Kidney (tissue), 13 donors: ENCODE measurements at regions not wholly inside any gene's neighbourhood (a gene's known extent, or its start where the extent isn't known, plus 50 kb on each side); places are given as distances from the start of the nearest gene placed in this dataset.

Source experiments
- DNase-seq, 5 donors: peaks; one replicate each; pipeline ENCODE4 v3.0.0-alpha.2; 2013 to 2020
- FAIRE-seq: peaks from 2 replicates; lab custom pipeline; 2012; peaks lifted over from hg19 to GRCh38; lab: Jason Lieb, UNC
- H3K27ac ChIP-seq, 2 donors: one replicate each; pipeline ENCODE4 v1.7.0; 2013; ENCODE audit warnings: low read depth in 2 of 2, low read length in 2 of 2, inconsistent platforms in 1 of 2
- H3K27me3 ChIP-seq: one replicate; pipeline ENCODE4 v1.7.1; 2013; ENCODE audit warnings: low read length, inconsistent platforms; ENCODE audit not compliant: control insufficient read depth, insufficient read depth
- H3K36me3 ChIP-seq, 3 donors: one replicate each; pipeline versions ENCODE4 v1.7.0 to v1.7.1; 2013; ENCODE audit warnings: low read length in 3 of 3, control low read depth in 1 of 3, inconsistent platforms in 1 of 3; ENCODE audit not compliant: insufficient read depth in 3 of 3, control insufficient read depth in 2 of 3
- H3K4me1 ChIP-seq, 3 donors: one replicate each; pipeline versions ENCODE4 v1.7.0 to v1.7.1; 2013; ENCODE audit warnings: low read length in 3 of 3, inconsistent platforms in 1 of 3, low read depth in 1 of 3; ENCODE audit not compliant: control insufficient read depth in 2 of 3, insufficient read depth in 2 of 3
- H3K4me3 ChIP-seq, 3 donors: one replicate each; pipeline versions ENCODE4 v1.7.0 to v1.8.1; 2013; ENCODE audit warnings: low read length in 3 of 3, control low read depth in 1 of 3, inconsistent platforms in 1 of 3
- H3K9ac ChIP-seq, 3 donors: one replicate each; pipeline versions ENCODE4 v1.7.0 to v1.7.1; 2013; ENCODE audit warnings: low read length in 3 of 3, control low read depth in 1 of 3, inconsistent platforms in 1 of 3
- H3K9me3 ChIP-seq, 3 donors: one replicate each; pipeline versions ENCODE4 v1.7.0 to v1.7.1; 2013; ENCODE audit warnings: low read length in 3 of 3, control low read depth in 1 of 3, inconsistent platforms in 1 of 3; ENCODE audit not compliant: control insufficient read depth in 2 of 3, insufficient read depth in 1 of 3
- CTCF ChIP-seq: IDR thresholded peaks from 3 replicates; pipeline ENCODE4 v1.5.1; 2012; ENCODE audit warnings: mild to moderate bottlenecking, moderate library complexity, borderline replicate concordance; ENCODE audit not compliant: insufficient read depth; ENCODE audit errors: extremely low read depth
- intact Hi-C: fragments of 100-400 bp; cut with DNase I; formaldehyde crosslinking; loops from one replicate; pipeline ENCODE4 v1.11.1; 2022
- donor health status: control.
- donor health status: control.
- donor health status: control.
- donor health status: control.
- donor health status: control.
- donor health status: DM: yes; HTN: yes; CAD: no.
- donor health status: Normal renal cell carcinoma (clear cell type).

- Histone ChIP-seq H3K9ac (no peak overlapping the region), H3K4me1 (no peaks in the 10 kb centered on the region), H3K4me3 (no peak overlapping the region), H3K27me3 (no peaks in the 10 kb centered on the region), H3K27ac (no peak overlapping the region), H3K36me3 (no peaks in the 10 kb centered on the region), H3K9me3 (no peaks in the 10 kb centered on the region)
- FAIRE-seq (no peak), DNase-seq (no peak)
- no peak for TF ChIP-seq CTCF
- intact Hi-C loops = no loop called here
These were observed 198.1 kb downstream of the GADD45G start for GRCh38 chr9:89802781-89803355.

GRCh38 chr9:89803403-89803802 is 198.6 kb downstream of the GADD45G start:
- Histone ChIP-seq H3K9me3 (no peaks in the 10 kb centered on the region), H3K9ac (no peak overlapping the region), H3K27ac (no peak overlapping the region), H3K4me1 (no peaks in the 10 kb centered on the region), H3K27me3 (no peaks in the 10 kb centered on the region), H3K4me3 (no peak overlapping the region), H3K36me3 (no peaks in the 10 kb centered on the region)
- DNase-seq (no peak), FAIRE-seq (no peak)
- no peak for TF ChIP-seq CTCF
- intact Hi-C loops = no loop called here

- Histone ChIP-seq H3K4me3 (no peak overlapping the region), H3K27me3 (no peaks in the 10 kb centered on the region), H3K4me1 (no peaks in the 10 kb centered on the region), H3K36me3 (no peaks in the 10 kb centered on the region), H3K27ac (no peak overlapping the region), H3K9ac (no peak overlapping the region), H3K9me3 (no peaks in the 10 kb centered on the region)
- no peak for DNase-seq
- intact Hi-C loops = no loop called here
- no peak for TF ChIP-seq CTCF
- FAIRE-seq = no peak
These were observed 200.1 kb downstream of the GADD45G start for GRCh38 chr9:89804766-89805531.
